GM12874 (cell line): ENCODE measurements at regions not wholly inside any gene's neighbourhood (a gene's known extent, or its start where the extent isn't known, plus 50 kb on each side); places are given as distances from the start of the nearest gene placed in this dataset.

Experiments used
- TF ChIP-seq, protein P1 (sequence below): IDR thresholded peaks from 2 replicates; pipeline ENCODE4 v1.5.1; 2011; ENCODE audit warnings: low read depth, mild to moderate bottlenecking, control low read depth, low read length, moderate library complexity; ENCODE audit not compliant: insufficient read depth

DNA sequence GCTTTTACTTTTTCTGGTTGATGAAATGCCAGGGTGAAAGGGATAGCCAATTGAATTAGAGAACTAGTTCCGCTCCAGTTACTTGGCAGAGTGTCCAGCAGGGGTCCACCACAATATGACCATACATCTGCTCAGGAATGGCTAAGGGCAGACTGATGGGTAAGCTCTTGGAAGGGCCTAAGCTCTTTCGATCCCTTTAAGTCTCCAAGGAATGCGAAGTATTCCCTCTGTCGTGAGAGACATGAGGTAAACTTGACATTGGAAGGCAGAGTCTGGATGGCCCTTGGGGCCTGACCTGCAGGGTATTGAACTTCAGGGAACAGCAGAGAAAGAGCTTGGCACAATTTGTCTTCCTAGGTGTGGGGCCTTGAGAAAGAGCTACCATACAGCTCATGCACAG lies 805.8 kb downstream of the PLOD2 start:
- TF ChIP-seq, protein P1, sequence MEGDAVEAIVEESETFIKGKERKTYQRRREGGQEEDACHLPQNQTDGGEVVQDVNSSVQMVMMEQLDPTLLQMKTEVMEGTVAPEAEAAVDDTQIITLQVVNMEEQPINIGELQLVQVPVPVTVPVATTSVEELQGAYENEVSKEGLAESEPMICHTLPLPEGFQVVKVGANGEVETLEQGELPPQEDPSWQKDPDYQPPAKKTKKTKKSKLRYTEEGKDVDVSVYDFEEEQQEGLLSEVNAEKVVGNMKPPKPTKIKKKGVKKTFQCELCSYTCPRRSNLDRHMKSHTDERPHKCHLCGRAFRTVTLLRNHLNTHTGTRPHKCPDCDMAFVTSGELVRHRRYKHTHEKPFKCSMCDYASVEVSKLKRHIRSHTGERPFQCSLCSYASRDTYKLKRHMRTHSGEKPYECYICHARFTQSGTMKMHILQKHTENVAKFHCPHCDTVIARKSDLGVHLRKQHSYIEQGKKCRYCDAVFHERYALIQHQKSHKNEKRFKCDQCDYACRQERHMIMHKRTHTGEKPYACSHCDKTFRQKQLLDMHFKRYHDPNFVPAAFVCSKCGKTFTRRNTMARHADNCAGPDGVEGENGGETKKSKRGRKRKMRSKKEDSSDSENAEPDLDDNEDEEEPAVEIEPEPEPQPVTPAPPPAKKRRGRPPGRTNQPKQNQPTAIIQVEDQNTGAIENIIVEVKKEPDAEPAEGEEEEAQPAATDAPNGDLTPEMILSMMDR: no peak

DNA sequence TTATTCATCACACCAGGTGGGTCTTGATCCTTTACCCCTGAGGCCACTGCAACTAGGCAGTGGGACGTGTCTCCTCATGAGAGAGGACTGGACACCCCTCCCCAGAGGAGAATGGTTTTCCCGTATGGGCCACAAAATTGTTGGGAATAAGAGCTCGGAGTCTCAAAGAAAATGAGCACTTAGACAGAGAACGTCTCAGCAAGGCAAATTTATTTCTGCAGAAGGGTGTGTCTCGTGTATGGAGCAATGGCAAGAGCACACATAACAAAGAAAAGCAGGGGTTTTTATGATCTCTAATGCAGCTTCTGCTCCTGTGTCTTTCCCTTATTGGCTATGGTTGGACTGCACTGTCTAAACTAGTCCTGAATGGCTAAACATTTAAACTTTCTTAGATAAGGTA lies 803.5 kb downstream of the PLOD2 start:
- TF ChIP-seq, protein P1: no peak

DNA sequence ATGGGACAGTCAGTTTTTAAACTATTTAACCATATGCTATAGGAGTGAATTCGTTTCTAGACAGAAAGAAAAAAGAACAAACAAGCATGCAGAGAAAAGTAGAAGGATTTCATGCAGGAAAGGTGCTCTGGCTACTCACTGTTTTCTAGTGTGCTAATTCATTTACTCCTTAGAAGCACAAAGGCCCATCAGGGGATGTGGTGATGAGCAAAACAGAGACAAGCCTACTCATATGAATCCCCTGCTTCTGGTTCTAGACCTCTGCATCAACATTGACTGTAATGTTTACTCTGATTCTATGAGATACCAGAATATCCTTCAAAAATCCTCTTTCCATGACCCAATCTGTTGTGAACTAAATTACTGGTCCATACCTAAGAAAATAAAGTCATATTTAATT lies 801.9 kb downstream of the PLOD2 start:
- TF ChIP-seq, protein P1: no peak

DNA sequence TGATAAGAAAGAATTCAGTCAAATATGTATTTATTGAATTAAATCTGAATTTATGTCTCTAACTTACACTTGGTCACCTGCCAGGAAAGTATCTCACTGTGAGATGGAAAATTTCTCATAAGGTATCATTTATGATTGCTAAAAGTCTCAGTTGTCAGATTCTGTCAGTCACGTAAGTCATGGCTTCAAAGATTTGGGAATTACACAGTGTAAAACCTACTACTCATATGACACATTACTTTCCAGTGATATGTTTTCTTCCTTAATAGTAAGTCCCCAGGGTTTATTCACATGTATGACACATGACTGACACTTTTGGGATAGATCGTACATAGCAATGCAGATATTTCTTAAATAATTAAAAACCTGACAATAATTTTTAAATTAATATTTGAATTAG lies 792.2 kb downstream of the PLOD2 start:
- TF ChIP-seq, protein P1: no peak

DNA sequence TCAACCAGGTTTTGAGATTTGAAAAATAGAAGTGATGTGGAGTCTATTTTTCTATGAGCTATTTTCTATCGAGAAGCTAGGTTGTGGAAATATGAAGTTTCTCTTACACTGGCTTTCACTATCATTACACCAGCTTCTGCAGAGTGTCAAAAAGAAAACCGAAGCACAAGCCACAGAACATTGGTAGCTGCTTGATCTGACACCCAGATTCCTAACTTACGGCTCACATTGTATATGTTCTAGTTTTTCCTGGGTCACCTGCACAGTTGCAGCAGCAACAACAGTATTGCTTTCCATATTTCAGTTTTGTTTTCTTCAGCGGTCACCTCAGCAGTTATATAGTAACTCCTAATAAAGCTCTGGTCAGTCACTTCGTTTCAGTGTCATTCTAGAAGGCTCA lies 790.1 kb downstream of the PLOD2 start:
- TF ChIP-seq, protein P1: no peak

DNA sequence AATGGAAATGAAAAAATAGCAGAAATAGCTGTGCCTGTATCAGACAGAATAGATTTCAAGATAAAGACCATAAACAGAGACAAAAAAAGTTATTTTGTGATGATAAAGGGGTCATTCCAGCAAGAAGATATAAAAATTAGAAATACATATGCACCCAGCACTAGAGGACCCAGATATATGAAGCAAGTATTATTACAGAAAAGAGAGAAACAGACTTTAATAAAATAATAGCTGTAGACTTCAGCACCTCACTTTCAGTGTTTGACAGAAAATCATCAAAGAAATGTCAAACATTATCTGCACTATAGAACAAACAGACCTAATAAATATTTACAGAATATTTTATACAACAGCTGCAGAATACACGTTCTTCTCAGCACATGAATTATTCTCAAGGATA lies 783.7 kb downstream of the PLOD2 start:
- TF ChIP-seq, protein P1: no peak

DNA sequence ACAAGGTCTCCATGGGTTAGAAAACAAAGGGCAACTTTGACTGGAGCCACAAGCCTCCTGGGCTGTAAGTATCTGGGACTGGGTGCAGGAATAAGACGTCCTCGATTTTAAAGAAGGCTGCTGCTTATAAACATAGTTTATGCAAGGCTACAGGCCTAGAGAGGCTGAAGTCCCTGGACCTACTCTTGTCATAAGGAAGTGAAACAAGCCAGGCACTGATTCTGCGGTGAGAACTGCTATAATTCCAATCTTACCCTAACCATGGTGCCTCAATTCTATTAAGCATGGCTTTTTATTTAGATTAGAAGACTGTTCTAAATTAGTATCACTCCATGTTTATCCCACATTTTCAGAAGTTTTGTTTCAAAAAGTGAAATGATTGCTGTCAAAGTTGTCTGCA lies 777.6 kb downstream of the PLOD2 start:
- TF ChIP-seq, protein P1: no peak

DNA sequence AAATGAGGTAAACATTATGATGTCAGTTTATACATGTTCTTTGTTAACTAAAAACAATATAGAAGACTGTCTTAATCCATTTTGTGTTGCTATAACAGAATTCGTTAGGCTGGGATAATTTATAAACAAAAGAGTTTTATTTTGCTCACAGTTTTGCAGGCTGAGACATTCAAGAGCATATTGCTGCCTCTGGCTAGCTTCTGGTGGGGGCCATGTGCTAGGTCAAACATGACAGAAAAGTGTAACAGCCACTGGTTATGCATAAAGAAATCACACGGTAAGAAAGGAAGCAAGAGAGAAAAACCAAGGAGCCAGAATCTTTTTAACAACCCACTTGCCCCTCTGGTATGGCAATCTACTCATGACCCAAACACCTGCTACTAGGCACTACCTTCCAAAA lies 776.7 kb downstream of the PLOD2 start:
- TF ChIP-seq, protein P1: no peak
